ENCODE measurements at regions not wholly inside any gene's neighbourhood (a gene's known extent, or its start where the extent isn't known, plus 50 kb on each side); places are given as distances from the start of the nearest gene placed in this dataset.
"Not testable (repeated sequence)": the region's sequence is repeated elsewhere in the genome, so short reads cannot be mapped to it uniquely, and the experiment has no call there.

DNA sequence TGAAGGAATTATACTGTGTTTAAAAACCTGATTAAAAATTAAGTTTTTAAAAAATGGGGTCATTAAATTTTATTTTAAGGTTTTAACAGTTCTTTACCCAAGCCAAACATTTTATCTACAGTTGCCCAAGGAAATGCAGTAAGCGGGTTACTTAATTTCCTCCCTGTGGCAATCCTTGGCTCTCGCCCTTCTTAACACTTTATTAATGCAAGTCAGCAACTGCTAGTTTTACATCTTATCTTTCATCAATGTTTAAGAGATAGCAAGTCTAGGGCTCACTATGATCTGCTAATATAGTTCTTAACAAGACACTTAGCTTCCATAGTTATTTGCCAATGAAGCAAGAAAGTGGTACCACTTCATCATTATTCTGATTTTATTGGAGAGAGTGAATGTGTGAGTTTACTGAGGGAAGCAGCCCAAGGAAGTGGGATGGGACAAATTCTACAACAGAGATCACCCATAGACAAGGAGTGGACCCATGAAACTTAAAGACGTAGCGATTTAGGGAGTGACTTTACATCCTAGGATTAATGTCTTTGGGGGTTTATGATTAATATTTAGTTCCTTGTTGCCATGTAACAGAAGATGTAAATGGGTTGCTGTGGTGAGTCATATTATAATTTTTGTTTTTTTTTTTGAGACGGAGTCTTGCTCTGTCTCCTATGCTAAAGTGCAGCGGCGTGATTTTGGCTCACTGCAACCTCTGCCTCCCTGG, 120.4 kb upstream of the ZNF658 start:
- ATAC-seq; H3K9me3 Mint-ChIP-seq (ENCODE audit: low read depth); H3K4me1 Mint-ChIP-seq; DNase-seq; H3K4me3 Mint-ChIP-seq; H3K27ac Mint-ChIP-seq; H3K27me3 Mint-ChIP-seq; H3K36me3 Mint-ChIP-seq (ENCODE audit: low read depth); intact Hi-C loops (cut with DNase I, micrococcal nuclease); POLR2A ChIA-PET; CTCF ChIA-PET: not testable (repeated sequence)

DNA sequence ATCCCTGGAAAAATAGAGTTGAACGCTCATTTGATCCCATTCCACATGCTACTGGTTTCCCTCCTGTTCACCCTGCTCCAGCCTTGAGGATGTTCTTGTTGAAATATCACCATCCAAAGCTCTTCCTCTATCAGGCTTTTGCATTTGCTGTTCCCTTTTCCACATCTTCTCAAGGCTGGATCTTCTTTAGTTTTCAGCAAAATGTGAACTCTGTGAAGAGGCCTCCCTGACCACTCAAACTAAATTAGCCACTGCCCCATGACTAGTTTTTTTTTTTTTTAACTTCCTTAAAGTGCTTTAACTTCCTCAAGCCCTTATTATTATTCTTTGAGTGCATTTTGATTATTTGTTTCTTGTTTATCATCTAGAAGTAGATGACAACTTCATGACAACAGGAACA, 119.3 kb upstream of the ZNF658 start:
- CTCF ChIA-PET; DNase-seq; H3K27me3 Mint-ChIP-seq; H3K4me3 Mint-ChIP-seq; H3K36me3 Mint-ChIP-seq (ENCODE audit: low read depth); H3K27ac Mint-ChIP-seq; intact Hi-C loops (cut with DNase I, micrococcal nuclease); POLR2A ChIA-PET; H3K4me1 Mint-ChIP-seq; ATAC-seq; H3K9me3 Mint-ChIP-seq (ENCODE audit: low read depth): not testable (repeated sequence)

DNA sequence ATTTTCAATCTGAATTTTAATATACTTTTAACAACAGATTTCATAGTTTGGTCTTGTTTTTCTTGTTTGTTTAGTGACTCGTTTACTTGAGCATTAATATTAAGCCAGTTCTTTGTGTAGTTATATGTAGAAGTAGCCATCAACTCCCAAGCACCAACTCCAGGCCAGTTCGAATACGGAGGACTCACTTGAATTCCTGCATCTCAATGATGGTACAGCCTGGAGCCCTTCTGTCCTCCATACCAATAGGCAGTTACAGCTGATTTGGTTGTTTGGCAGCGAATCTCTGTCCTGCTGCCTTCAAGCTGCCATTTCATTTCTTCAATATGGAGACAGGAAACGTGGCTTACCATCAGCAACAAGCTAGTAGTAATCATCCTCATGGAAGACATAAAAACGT, 118.5 kb upstream of the ZNF658 start:
- H3K9me3 Mint-ChIP-seq (ENCODE audit: low read depth); POLR2A ChIA-PET; H3K27ac Mint-ChIP-seq; CTCF ChIA-PET; H3K27me3 Mint-ChIP-seq; H3K36me3 Mint-ChIP-seq (ENCODE audit: low read depth); H3K4me3 Mint-ChIP-seq; H3K4me1 Mint-ChIP-seq; DNase-seq; ATAC-seq; intact Hi-C loops (cut with DNase I, micrococcal nuclease): not testable (repeated sequence)

DNA sequence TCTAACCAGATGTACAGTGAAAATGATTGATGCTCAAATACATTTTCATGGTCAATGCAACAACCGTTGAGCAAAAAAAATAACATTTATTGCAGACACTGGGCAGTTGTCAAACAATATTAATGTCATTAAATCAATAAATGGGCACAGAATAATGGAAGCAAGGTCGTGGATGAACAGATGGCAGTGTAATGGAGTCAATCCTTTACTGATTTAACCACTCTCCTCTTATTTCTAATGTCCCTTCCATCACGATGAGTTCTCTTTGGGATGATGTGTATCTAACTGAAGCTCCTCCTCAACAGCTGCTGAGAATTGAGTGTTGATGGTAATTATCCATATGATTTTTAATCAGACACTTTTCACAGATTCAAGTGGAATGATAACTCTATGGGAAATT, 114.9 kb upstream of the ZNF658 start:
- H3K27me3 Mint-ChIP-seq; CTCF ChIA-PET; H3K27ac Mint-ChIP-seq; H3K36me3 Mint-ChIP-seq (ENCODE audit: low read depth); intact Hi-C loops (cut with DNase I, micrococcal nuclease); H3K9me3 Mint-ChIP-seq (ENCODE audit: low read depth); DNase-seq; POLR2A ChIA-PET; ATAC-seq; H3K4me3 Mint-ChIP-seq; H3K4me1 Mint-ChIP-seq: not testable (repeated sequence)

DNA sequence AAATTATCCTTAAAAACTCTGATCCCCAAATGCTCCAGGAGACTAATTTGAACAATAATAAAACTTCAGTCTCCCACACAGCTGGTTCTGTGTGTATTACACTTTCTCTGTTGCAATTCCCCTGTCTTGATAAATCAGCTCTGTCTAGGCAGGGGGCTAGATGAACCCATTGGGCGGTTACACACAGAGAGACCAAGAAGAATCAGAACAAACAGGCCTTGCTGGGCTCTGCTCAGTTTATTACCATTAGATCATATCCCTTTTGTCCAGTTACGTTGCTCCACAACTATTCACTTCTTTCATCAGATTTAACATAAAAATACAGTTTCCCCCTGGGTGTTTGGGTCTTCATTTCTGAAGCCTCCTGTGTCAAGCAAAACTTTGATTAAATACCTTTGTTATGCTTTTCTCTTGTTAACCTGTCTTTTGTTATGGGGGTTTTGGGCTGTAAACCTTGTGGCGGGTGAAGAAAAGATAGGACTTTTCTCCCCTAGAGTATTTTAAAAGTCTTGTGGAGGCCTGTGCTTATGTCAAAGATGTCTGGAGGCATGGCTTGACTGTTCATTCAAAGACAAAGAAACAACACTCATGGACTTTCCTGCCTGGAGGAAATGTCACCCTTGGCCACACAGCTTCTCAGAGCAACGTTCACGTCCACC, 109.3 kb upstream of the ZNF658 start:
- intact Hi-C loops (cut with DNase I, micrococcal nuclease); POLR2A ChIA-PET; H3K4me1 Mint-ChIP-seq; H3K36me3 Mint-ChIP-seq (ENCODE audit: low read depth); H3K9me3 Mint-ChIP-seq (ENCODE audit: low read depth); CTCF ChIA-PET; H3K27ac Mint-ChIP-seq; ATAC-seq; DNase-seq; H3K27me3 Mint-ChIP-seq; H3K4me3 Mint-ChIP-seq: not testable (repeated sequence)

DNA sequence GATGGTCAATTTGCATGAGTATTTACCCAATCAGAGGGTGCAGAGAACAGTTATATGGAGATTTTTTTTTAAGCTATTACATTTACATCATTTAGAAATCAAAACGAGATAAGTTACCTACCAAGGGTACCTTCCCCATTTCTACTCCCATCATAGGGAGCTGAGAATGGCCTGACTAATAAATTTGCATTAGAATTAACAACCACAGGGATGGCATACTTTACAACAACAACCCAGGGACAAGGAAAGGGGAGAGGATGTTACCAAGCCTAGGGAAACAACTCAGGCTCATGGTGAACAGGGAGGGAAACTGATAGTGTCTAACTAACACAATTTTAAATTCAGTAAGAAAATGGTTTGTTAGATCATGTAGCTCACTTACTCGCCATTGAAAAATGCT, 105.8 kb upstream of the ZNF658 start:
- ATAC-seq; intact Hi-C loops (cut with DNase I, micrococcal nuclease); H3K9me3 Mint-ChIP-seq (ENCODE audit: low read depth); CTCF ChIA-PET; DNase-seq; H3K4me3 Mint-ChIP-seq; POLR2A ChIA-PET; H3K27ac Mint-ChIP-seq; H3K4me1 Mint-ChIP-seq; H3K36me3 Mint-ChIP-seq (ENCODE audit: low read depth); H3K27me3 Mint-ChIP-seq: not testable (repeated sequence)

DNA sequence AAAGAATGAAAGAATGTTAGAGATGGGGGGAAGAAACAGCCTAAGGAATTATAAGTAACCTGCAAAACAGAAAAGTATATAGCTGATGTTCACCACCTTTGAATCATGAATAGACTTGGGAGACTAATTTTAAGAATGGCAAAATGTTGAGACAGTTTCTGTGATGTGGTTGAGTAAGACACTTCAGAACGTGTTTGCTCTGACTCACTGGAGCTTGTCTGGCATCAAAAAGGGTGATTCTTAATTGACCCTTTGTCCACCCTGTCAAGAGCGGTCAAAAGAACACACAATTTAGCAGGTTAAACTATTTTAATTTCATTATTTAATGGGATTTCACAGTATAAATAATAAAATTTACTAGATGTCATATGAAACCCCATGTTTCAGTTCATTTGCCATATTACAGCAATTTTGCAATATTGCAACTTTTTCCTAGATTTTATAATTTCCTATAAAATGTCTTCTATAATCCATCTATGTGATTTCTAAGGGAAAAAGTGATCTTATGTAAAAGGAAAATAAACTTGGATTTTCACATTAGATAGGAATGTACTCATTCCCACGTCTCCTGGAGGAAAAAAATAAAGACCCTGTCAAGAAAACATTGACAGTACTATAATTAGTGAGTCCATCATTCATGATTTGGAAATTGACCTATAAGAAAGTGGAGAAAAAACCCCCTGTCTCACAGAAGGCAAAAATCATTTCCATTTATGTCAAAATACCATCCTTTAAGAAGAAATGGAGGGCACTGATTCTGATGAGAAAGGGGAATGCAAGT, 104.6 kb upstream of the ZNF658 start:
- DNase-seq; ATAC-seq; intact Hi-C loops (cut with DNase I, micrococcal nuclease); H3K4me3 Mint-ChIP-seq; CTCF ChIA-PET; H3K27me3 Mint-ChIP-seq; H3K27ac Mint-ChIP-seq; POLR2A ChIA-PET; H3K4me1 Mint-ChIP-seq; H3K9me3 Mint-ChIP-seq (ENCODE audit: low read depth); H3K36me3 Mint-ChIP-seq (ENCODE audit: low read depth): not testable (repeated sequence)

DNA sequence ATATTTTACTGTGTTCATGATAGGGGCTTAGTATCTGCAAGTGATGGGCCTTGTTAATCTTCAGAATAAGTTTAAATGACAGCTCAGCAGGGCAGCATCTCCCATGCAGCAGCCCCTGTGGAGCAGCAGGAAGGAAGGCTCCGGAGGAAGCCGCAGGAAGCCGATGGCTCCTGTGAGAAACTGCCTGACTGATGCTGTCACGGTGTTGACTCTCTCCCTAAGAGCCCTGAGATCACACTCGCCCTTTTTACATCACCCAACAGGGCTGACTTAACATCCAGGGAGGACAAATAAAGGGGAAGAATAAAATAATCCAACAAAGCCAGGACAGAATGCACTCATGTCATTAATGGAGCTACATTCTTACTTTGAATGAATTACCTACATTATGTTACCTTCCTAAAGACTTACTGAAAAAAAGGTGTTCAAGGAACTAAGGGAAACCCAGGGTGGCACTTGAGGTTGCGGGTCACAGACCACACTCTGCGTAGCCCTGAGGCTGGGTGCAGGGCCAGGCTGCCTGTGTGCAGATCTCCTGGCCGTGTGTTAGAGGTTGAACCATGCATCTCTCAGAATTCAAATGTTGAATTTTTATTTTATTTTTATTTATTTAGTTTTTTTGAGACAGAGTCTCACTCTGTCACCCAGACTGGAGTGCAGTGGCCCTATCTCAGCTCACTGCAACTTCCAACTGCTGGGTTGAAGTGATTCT, 102.5 kb upstream of the ZNF658 start:
- CTCF ChIA-PET; H3K27ac Mint-ChIP-seq; H3K9me3 Mint-ChIP-seq (ENCODE audit: low read depth); POLR2A ChIA-PET; intact Hi-C loops (cut with DNase I, micrococcal nuclease); H3K4me1 Mint-ChIP-seq; ATAC-seq; DNase-seq; H3K36me3 Mint-ChIP-seq (ENCODE audit: low read depth); H3K27me3 Mint-ChIP-seq; H3K4me3 Mint-ChIP-seq: not testable (repeated sequence)

DNA sequence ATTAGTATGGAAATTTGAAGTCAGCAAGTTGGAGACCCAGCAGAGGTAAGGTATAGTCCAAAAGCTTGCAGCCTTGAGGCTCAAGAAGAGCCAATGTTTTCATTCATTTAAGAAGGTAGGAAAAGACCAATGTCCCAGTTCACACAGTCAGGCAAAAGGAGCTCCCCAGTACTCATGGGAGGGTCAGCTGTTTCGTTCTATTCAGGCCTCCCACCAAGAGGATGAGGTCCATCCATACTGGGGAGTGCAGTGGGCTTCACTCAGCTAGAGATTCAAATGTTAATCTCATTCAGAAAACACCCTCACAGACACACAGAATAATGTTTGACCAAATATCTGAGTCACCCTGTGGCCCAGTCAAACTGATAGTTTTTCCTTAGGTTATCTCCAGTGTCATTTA, 96.9 kb upstream of the ZNF658 start:
- H3K4me1 Mint-ChIP-seq; H3K9me3 Mint-ChIP-seq (ENCODE audit: low read depth); CTCF ChIA-PET; H3K36me3 Mint-ChIP-seq (ENCODE audit: low read depth); H3K27me3 Mint-ChIP-seq; DNase-seq; POLR2A ChIA-PET; H3K27ac Mint-ChIP-seq; intact Hi-C loops (cut with DNase I, micrococcal nuclease); ATAC-seq; H3K4me3 Mint-ChIP-seq: not testable (repeated sequence)

DNA sequence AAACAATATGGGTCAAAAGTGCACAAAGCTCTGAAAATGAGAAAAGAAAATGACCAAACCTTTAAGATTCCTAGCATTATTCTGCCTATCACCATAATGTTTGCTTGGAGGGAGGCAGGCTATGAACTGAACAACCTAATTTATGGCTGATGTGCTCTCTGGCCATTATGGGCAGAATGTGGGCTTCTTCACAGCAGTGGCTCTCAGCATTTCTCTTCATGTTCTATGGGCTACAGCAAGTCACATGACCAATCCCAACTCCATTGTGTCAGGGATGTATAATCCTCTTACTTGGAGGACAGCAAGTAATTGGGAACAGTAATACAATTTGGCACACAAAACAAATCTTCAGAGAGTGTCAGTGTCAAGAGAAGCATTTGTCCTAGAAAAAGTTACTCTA, 90.3 kb upstream of the ZNF658 start:
- ATAC-seq; POLR2A ChIA-PET; H3K36me3 Mint-ChIP-seq (ENCODE audit: low read depth); H3K27me3 Mint-ChIP-seq; intact Hi-C loops (cut with DNase I, micrococcal nuclease); H3K27ac Mint-ChIP-seq; CTCF ChIA-PET; H3K4me3 Mint-ChIP-seq; H3K9me3 Mint-ChIP-seq (ENCODE audit: low read depth); H3K4me1 Mint-ChIP-seq; DNase-seq: not testable (repeated sequence)

DNA sequence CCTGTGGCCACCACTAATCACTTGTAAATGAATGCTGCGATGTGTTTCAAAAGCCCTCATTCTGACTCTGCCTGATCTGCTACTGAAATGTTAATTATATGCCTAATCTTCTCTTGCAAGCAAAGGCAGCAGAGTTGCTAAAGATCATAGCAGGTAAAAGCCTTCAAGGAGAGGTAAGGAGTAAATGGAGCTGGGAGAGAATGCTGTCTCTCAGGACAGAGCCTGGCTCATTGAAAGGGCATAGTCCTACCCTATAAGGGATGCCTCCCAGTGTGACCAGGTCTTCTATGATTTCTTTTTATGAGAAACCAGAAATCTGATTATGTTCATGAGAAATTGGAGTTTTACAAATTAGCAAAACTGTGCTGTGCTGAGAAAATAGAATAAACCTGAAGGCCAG, 88.2 kb upstream of the ZNF658 start:
- ATAC-seq; CTCF ChIA-PET; H3K4me1 Mint-ChIP-seq; DNase-seq; H3K27ac Mint-ChIP-seq; H3K27me3 Mint-ChIP-seq; H3K4me3 Mint-ChIP-seq; intact Hi-C loops (cut with DNase I, micrococcal nuclease); H3K9me3 Mint-ChIP-seq (ENCODE audit: low read depth); H3K36me3 Mint-ChIP-seq (ENCODE audit: low read depth); POLR2A ChIA-PET: not testable (repeated sequence)

DNA sequence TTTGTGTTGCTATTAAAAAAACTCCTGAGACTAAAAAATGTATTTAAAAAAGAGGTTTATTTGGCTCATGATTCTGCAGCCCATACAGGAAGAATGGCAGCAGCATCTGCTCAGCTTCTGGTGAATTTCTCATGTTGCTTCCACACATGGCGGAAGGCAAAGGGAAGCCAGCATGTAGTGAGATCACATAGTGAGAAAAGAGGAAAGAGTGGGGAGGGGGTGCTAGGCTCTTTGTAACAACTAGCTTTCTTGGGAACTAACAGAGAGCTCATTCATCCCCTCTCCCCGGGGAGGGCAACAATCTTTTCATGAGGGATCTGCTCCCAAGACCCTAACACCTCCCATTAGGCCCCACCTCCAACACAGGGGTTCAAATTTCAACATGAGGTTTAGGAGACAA, 87.6 kb upstream of the ZNF658 start:
- CTCF ChIA-PET; H3K27me3 Mint-ChIP-seq; ATAC-seq; intact Hi-C loops (cut with DNase I, micrococcal nuclease); DNase-seq; H3K36me3 Mint-ChIP-seq (ENCODE audit: low read depth); H3K4me3 Mint-ChIP-seq; H3K9me3 Mint-ChIP-seq (ENCODE audit: low read depth); POLR2A ChIA-PET; H3K4me1 Mint-ChIP-seq; H3K27ac Mint-ChIP-seq: not testable (repeated sequence)
